OCI-LY1 (cell line): ENCODE measurements at regions not wholly inside any gene's neighbourhood (a gene's known extent, or its start where the extent isn't known, plus 50 kb on each side); places are given as distances from the start of the nearest gene placed in this dataset.

ENCODE experiments used
- CTCF ChIP-seq: fragments of 200-600 bp; sonication (generic), shearing (Covaris generic); IDR thresholded peaks from 2 replicates; pipeline ENCODE4 v1.5.1; 2017; ENCODE audit warnings: mild to moderate bottlenecking, antibody characterized with exemption, low read length, moderate library complexity, mixed read lengths
- EZH2 ChIP-seq: fragments of 200-600 bp; sonication (generic), shearing (Covaris generic); IDR thresholded peaks from 2 replicates; pipeline ENCODE4 v1.8.0; 2017; ENCODE audit warnings: borderline replicate concordance, mixed run types, mild to moderate bottlenecking, antibody characterized with exemption, low read length, moderate library complexity, mixed read lengths

- TF ChIP-seq CTCF, result no peak
- no peak for TF ChIP-seq EZH2
Measured at GRCh38 chr10:56605051-56605450, 244.0 kb upstream of the ZWINT start.
